ENCODE measurements at regions not wholly inside any gene's neighbourhood (a gene's known extent, or its start where the extent isn't known, plus 50 kb on each side); places are given as distances from the start of the nearest gene placed in this dataset.

- H3K27me3 ChIP-seq: no peaks in the 10 kb centered on the region
- WGBS (ENCODE audit: insufficient coverage, low coverage, low lambda C conversion rate, missing lambda C conversion rate): 44% methylated on average over 3 of the region's 4 CpGs
- no peak overlapping the region for H3K27ac ChIP-seq
- no peak for DNase-seq
- H3K36me3 ChIP-seq: no peaks in the 10 kb centered on the region
- no peaks in the 10 kb centered on the region for H3K9me3 ChIP-seq
- ATAC-seq: no peak
- TF ChIP-seq, protein P1, sequence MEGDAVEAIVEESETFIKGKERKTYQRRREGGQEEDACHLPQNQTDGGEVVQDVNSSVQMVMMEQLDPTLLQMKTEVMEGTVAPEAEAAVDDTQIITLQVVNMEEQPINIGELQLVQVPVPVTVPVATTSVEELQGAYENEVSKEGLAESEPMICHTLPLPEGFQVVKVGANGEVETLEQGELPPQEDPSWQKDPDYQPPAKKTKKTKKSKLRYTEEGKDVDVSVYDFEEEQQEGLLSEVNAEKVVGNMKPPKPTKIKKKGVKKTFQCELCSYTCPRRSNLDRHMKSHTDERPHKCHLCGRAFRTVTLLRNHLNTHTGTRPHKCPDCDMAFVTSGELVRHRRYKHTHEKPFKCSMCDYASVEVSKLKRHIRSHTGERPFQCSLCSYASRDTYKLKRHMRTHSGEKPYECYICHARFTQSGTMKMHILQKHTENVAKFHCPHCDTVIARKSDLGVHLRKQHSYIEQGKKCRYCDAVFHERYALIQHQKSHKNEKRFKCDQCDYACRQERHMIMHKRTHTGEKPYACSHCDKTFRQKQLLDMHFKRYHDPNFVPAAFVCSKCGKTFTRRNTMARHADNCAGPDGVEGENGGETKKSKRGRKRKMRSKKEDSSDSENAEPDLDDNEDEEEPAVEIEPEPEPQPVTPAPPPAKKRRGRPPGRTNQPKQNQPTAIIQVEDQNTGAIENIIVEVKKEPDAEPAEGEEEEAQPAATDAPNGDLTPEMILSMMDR (IDR thresholded peaks at IDR 0.05): no peak
- TF ChIP-seq POLR2A (IDR thresholded peaks at IDR 0.05): no peak
- no peaks in the 10 kb centered on the region for H3K4me1 ChIP-seq
- intact Hi-C loops (cut with DNase I): no loop called here
- H3K4me3 ChIP-seq: no peak overlapping the region
Observed at GRCh38 chr16:79833559-79833958, 233.0 kb upstream of the MAF start.

- no peak for TF ChIP-seq POLR2A (IDR thresholded peaks at IDR 0.05)
- TF ChIP-seq, protein P1 (IDR thresholded peaks at IDR 0.05): no peak
- Histone ChIP-seq H3K27ac (no peak overlapping the region), H3K4me3 (no peak overlapping the region), H3K36me3 (no peaks in the 10 kb centered on the region), H3K4me1 (no peaks in the 10 kb centered on the region), H3K9me3 (no peaks in the 10 kb centered on the region), H3K27me3 (no peaks in the 10 kb centered on the region)
- ATAC-seq (no peak), DNase-seq (no peak)
- 89% methylated on average over 6 of the region's 7 CpGs for WGBS (ENCODE audit: insufficient coverage, low coverage, low lambda C conversion rate, missing lambda C conversion rate)
- intact Hi-C loops (cut with DNase I): no loop called here
Observed at GRCh38 chr16:79826732-79827475, 226.4 kb upstream of the MAF start.

DNA sequence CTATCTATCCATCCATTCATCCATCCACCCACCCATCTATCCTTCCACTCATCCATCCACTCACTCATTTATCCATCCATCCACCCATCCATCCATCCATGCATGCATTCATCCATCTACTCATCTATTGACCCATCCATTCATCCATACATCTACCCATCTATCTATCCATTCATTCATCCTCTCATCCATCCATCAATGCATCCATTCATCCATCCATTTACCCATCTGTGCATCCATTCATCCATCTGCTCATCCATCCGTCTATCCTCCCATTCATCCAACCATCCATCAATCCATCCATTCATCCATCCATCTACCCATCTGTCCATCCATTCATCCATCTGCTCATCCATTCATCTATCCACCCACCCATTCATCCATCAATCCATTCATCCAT is 224.5 kb upstream of the MAF start:
- H3K4me1 ChIP-seq: no peaks in the 10 kb centered on the region
- no peak overlapping the region for H3K4me3 ChIP-seq
- 56% methylated on average over 1 of the region's 1 CpG for WGBS (ENCODE audit: insufficient coverage, low coverage, low lambda C conversion rate, missing lambda C conversion rate)
- H3K9me3 ChIP-seq: no peaks in the 10 kb centered on the region
- ATAC-seq: no peak
- no peaks in the 10 kb centered on the region for H3K36me3 ChIP-seq
- no peaks in the 10 kb centered on the region for H3K27me3 ChIP-seq
- DNase-seq: no peak
- no peak overlapping the region for H3K27ac ChIP-seq
- TF ChIP-seq, protein P1 (IDR thresholded peaks at IDR 0.05): no peak
- no peak for TF ChIP-seq POLR2A (IDR thresholded peaks at IDR 0.05)
- intact Hi-C loops (cut with DNase I): no loop called here

- no peaks in the 10 kb centered on the region for H3K27me3 ChIP-seq
- no peaks in the 10 kb centered on the region for H3K9me3 ChIP-seq
- ATAC-seq: no peak
- H3K36me3 ChIP-seq: no peaks in the 10 kb centered on the region
- intact Hi-C loops (cut with DNase I): no loop called here
- no peak overlapping the region for H3K27ac ChIP-seq
- no peak for TF ChIP-seq POLR2A (IDR thresholded peaks at IDR 0.05)
- TF ChIP-seq, protein P1 (IDR thresholded peaks at IDR 0.05): no peak
- no peak for DNase-seq
- no peaks in the 10 kb centered on the region for H3K4me1 ChIP-seq
- WGBS (ENCODE audit: insufficient coverage, low coverage, low lambda C conversion rate, missing lambda C conversion rate): 70% methylated on average over 2 of the region's 2 CpGs
- no peak overlapping the region for H3K4me3 ChIP-seq
Observed at GRCh38 chr16:79823639-79824038, 223.1 kb upstream of the MAF start.

All from right lobe of liver (tissue), 6 donors.